Stomach (tissue), 4 donors: ENCODE measurements at regions not wholly inside any gene's neighbourhood (a gene's known extent, or its start where the extent isn't known, plus 50 kb on each side); places are given as distances from the start of the nearest gene placed in this dataset.

Source experiments
- CTCF ChIP-seq, 7 experiments: fragments of 450-650 bp in 4 of 7; fragments of 200-600 bp in 3 of 7; sonication (generic) in 3 of 7; IDR thresholded peaks; one replicate each; pipeline ENCODE4 v1.5.1; 2016 to 2019; ENCODE audit warnings: antibody characterized with exemption in 7 of 7, control low read depth in 2 of 7, mild to moderate bottlenecking in 1 of 7
- POLR2A ChIP-seq, 4 donors: fragments of 450-650 bp; IDR thresholded peaks; one replicate each; pipeline ENCODE4 v1.6.1; 2016; ENCODE audit warnings: antibody characterized with exemption in 4 of 4, control low read depth in 2 of 4, mild to moderate bottlenecking in 1 of 4, moderate library complexity in 1 of 4

DNA sequence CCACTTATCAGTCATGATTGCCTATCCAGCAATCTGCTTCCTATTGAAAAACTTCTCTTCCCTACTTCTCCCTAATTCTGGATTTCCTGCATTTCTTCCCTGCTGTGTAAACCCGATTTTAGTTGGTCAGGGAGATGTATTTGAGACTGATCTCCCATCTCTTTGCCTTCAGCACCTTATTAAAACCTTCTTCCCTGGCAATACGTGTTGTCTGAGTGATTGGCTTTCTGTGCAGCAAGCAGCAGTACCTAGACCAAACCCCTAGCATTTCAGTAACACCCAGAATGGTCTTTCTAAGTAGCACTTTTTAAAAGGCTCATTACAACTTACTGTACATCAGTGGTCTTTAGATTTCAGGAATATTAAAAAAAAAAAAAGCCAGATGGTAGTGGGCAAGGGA, 99.1 kb upstream of the PDE10A start:
- TF ChIP-seq CTCF (IDR thresholded peaks at IDR 0.05): no peak
- no peak for TF ChIP-seq POLR2A (IDR thresholded peaks at IDR 0.05)
